Peyer's patch (tissue), 4 donors: ENCODE measurements at regions not wholly inside any gene's neighbourhood (a gene's known extent, or its start where the extent isn't known, plus 50 kb on each side); places are given as distances from the start of the nearest gene placed in this dataset.

Source experiments
- POLR2A ChIP-seq, 2 donors: fragments of 450-650 bp; IDR thresholded peaks; one replicate each; pipeline ENCODE4 v1.5.1; 2017; ENCODE audit warnings: antibody characterized with exemption in 2 of 2, mild to moderate bottlenecking in 2 of 2, moderate library complexity in 2 of 2
- TF ChIP-seq, protein P1 (sequence below), 6 experiments: fragments of 450-650 bp in 4 of 6; fragments of 200-600 bp in 2 of 6; sonication (generic) in 1 of 6; IDR thresholded peaks; one replicate each; pipeline ENCODE4 v1.5.1; 2017 to 2019; ENCODE audit warnings: antibody characterized with exemption in 6 of 6, mild to moderate bottlenecking in 3 of 6, moderate library complexity in 1 of 6

DNA sequence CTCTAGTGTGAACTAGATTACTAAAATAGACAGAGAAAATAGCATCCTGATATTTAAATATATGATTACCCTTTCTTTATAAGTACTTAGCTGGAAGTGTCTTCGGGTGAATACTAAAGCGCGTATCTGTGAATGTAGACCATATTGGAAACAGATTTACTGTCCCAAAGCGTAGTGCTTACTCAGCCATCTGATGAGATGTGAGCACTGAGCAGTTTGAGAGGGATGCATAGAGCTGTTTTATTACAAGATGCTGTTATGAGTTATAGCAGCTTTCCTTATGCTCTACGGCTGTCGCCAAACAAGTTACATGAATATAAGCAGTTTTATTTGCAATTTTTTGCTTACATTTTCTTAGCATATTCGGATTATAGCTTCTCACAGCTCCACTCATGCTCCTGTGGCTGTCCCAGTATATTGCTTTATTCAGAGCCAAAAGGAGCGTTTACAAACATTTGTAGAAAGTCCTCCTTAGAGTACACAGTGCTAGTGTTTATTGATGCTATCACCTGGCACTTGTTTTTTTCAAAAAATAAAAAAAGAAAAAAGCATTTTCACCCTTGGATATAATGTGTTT is 981.4 kb upstream of the WWC1 start:
- TF ChIP-seq, protein P1, sequence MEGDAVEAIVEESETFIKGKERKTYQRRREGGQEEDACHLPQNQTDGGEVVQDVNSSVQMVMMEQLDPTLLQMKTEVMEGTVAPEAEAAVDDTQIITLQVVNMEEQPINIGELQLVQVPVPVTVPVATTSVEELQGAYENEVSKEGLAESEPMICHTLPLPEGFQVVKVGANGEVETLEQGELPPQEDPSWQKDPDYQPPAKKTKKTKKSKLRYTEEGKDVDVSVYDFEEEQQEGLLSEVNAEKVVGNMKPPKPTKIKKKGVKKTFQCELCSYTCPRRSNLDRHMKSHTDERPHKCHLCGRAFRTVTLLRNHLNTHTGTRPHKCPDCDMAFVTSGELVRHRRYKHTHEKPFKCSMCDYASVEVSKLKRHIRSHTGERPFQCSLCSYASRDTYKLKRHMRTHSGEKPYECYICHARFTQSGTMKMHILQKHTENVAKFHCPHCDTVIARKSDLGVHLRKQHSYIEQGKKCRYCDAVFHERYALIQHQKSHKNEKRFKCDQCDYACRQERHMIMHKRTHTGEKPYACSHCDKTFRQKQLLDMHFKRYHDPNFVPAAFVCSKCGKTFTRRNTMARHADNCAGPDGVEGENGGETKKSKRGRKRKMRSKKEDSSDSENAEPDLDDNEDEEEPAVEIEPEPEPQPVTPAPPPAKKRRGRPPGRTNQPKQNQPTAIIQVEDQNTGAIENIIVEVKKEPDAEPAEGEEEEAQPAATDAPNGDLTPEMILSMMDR (IDR thresholded peaks at IDR 0.05) = no peak
- no peak for TF ChIP-seq POLR2A (IDR thresholded peaks at IDR 0.05)
